Uterus (tissue), 3 donors: ENCODE measurements at regions not wholly inside any gene's neighbourhood (a gene's known extent, or its start where the extent isn't known, plus 50 kb on each side); places are given as distances from the start of the nearest gene placed in this dataset.
"Not testable (repeated sequence)": the region's sequence is repeated elsewhere in the genome, so short reads cannot be mapped to it uniquely, and the experiment has no call there.

Experiments used
- DNase-seq, 2 donors: peaks; one replicate each; pipeline ENCODE4 v3.0.0-alpha.2; 2019 to 2020
- H3K27ac ChIP-seq, 2 donors: fragments of 200-600 bp; sonication (generic); 1 replicate in 1 of 2; 2 replicates in 1 of 2; pipeline ENCODE4 v1.5.1; 2016 to 2018
- H3K27me3 ChIP-seq, 2 donors: fragments of 200-600 bp; sonication (generic); one replicate each; pipeline ENCODE4 v1.5.1; 2018 to 2019; ENCODE audit warnings: control low read depth in 1 of 2
- H3K36me3 ChIP-seq, 2 donors: fragments of 200-600 bp; sonication (generic); one replicate each; pipeline ENCODE4 v1.5.1; 2019; ENCODE audit warnings: control low read depth in 1 of 2
- H3K4me1 ChIP-seq, 2 donors: fragments of 200-600 bp; sonication (generic); one replicate each; pipeline ENCODE4 v1.5.1; 2018 to 2019; ENCODE audit warnings: control low read depth in 1 of 2
- H3K4me3 ChIP-seq, 2 donors: fragments of 200-600 bp; sonication (generic); 1 replicate in 1 of 2; 2 replicates in 1 of 2; pipeline ENCODE4 v1.5.1; 2018 to 2019; ENCODE audit warnings: mild to moderate bottlenecking in 1 of 2
- H3K9me3 ChIP-seq, 2 donors: fragments of 200-600 bp; sonication (generic); one replicate each; pipeline ENCODE4 v1.5.1; 2019; ENCODE audit warnings: control low read depth in 1 of 2
- CTCF ChIP-seq, 4 experiments: fragments of 200-600 bp in 2 of 4; fragments of 450-650 bp in 2 of 4; sonication (generic) in 2 of 4; IDR thresholded peaks; one replicate each; pipeline ENCODE4 v1.5.1; 2016 to 2019; ENCODE audit warnings: antibody characterized with exemption in 4 of 4, mild to moderate bottlenecking in 2 of 4, moderate library complexity in 1 of 4
- POLR2A ChIP-seq, 2 donors: fragments of 450-650 bp; IDR thresholded peaks; one replicate each; pipeline ENCODE4 v1.6.1; 2016; ENCODE audit warnings: antibody characterized with exemption in 2 of 2, mild to moderate bottlenecking in 1 of 2, moderate library complexity in 1 of 2
- intact Hi-C: fragments of 100-400 bp; cut with DNase I; formaldehyde crosslinking; loops from one replicate; pipeline ENCODE4 v1.15.1; 2023; ENCODE audit warnings: low total_unique reads
- donor health status: DM: yes; HTN: yes; CAD: no.

GRCh38 chr1:187847531-187847930 lies 1018.8 kb downstream of the PLA2G4A start:
- TF ChIP-seq POLR2A (IDR thresholded peaks at IDR 0.05) (no peak), CTCF (IDR thresholded peaks at IDR 0.05) (no peak)
- intact Hi-C loops: no loop called here
- no peaks in the 10 kb centered on the region for H3K27me3 ChIP-seq
- no peaks in the 10 kb centered on the region for H3K36me3 ChIP-seq
- no peak for DNase-seq
- no peak overlapping the region for H3K27ac ChIP-seq
- no peaks in the 10 kb centered on the region for H3K4me1 ChIP-seq
- H3K9me3 ChIP-seq: no peaks in the 10 kb centered on the region
- H3K4me3 ChIP-seq: no peak overlapping the region

GRCh38 chr1:187848321-187848720 lies 1019.6 kb downstream of the PLA2G4A start:
- TF ChIP-seq CTCF (IDR thresholded peaks at IDR 0.05) (no peak), POLR2A (IDR thresholded peaks at IDR 0.05) (no peak)
- intact Hi-C loops: no loop called here
- no peaks in the 10 kb centered on the region for H3K9me3 ChIP-seq
- H3K27me3 ChIP-seq: no peaks in the 10 kb centered on the region
- H3K27ac ChIP-seq: no peak overlapping the region
- H3K4me1 ChIP-seq: no peaks in the 10 kb centered on the region
- DNase-seq: no peak
- no peak overlapping the region for H3K4me3 ChIP-seq
- H3K36me3 ChIP-seq: no peaks in the 10 kb centered on the region

- H3K9me3 ChIP-seq, H3K4me1 ChIP-seq, H3K36me3 ChIP-seq, intact Hi-C loops, DNase-seq, H3K4me3 ChIP-seq, H3K27me3 ChIP-seq, H3K27ac ChIP-seq: not testable (repeated sequence)
Measured at GRCh38 chr1:187850146-187850545, 1021.4 kb downstream of the PLA2G4A start.

- no peak overlapping the region for H3K4me3 ChIP-seq
- H3K27me3 ChIP-seq: no peaks in the 10 kb centered on the region
- H3K4me1 ChIP-seq: no peaks in the 10 kb centered on the region
- TF ChIP-seq CTCF (IDR thresholded peaks at IDR 0.05) (no peak), POLR2A (IDR thresholded peaks at IDR 0.05) (no peak)
- no peaks in the 10 kb centered on the region for H3K9me3 ChIP-seq
- H3K27ac ChIP-seq: no peak overlapping the region
- intact Hi-C loops: no loop called here
- no peaks in the 10 kb centered on the region for H3K36me3 ChIP-seq
- no peak for DNase-seq
Measured at GRCh38 chr1:187853505-187853904, 1024.8 kb downstream of the PLA2G4A start.

- Histone ChIP-seq H3K27ac (no peak overlapping the region), H3K9me3 (no peaks in the 10 kb centered on the region), H3K4me1 (no peaks in the 10 kb centered on the region), H3K4me3 (no peak overlapping the region), H3K36me3 (no peaks in the 10 kb centered on the region), H3K27me3 (no peaks in the 10 kb centered on the region)
- no peak for TF ChIP-seq POLR2A (IDR thresholded peaks at IDR 0.05)
- TF ChIP-seq CTCF (IDR thresholded peaks at IDR 0.05): no peak
- intact Hi-C loops: no loop called here
- no peak for DNase-seq
Measured at GRCh38 chr1:187854457-187854856, 1025.7 kb downstream of the PLA2G4A start.

GRCh38 chr1:187862506-187862905 lies 1033.8 kb downstream of the PLA2G4A start:
- H3K9me3 ChIP-seq: no peaks in the 10 kb centered on the region
- intact Hi-C loops: no loop called here
- TF ChIP-seq POLR2A (IDR thresholded peaks at IDR 0.05) (no peak), CTCF (IDR thresholded peaks at IDR 0.05) (no peak)
- no peaks in the 10 kb centered on the region for H3K27me3 ChIP-seq
- no peaks in the 10 kb centered on the region for H3K4me1 ChIP-seq
- DNase-seq: no peak
- H3K4me3 ChIP-seq: no peak overlapping the region
- H3K27ac ChIP-seq: no peak overlapping the region
- no peaks in the 10 kb centered on the region for H3K36me3 ChIP-seq
